GM23338 (cell line): ENCODE measurements at regions not wholly inside any gene's neighbourhood (a gene's known extent, or its start where the extent isn't known, plus 50 kb on each side); places are given as distances from the start of the nearest gene placed in this dataset.
A peak's percentile ranks its signal among the peaks of the same experiment; 100 is the strongest.

ENCODE experiments used
- ATAC-seq: fragments of 200-7000 bp; cut with Tn5 transposase; 3 replicates; pipeline ENCODE4 v1.9.1; 2020
- DNase-seq: peaks from one replicate; pipeline ENCODE4 v3.0.0-alpha.2; 2015; ENCODE audit warnings: low spot score
- H2AFZ ChIP-seq: fragments of 200-600 bp; sonication (generic); 2 replicates; pipeline ENCODE4 v1.8.0; 2016; ENCODE audit warnings: antibody characterized with exemption, mild to moderate bottlenecking, moderate library complexity
- H3F3A ChIP-seq: fragments of 200-600 bp; sonication (generic); replicated peaks from 2 replicates; pipeline ENCODE4 v1.8.0; 2017; ENCODE audit warnings: antibody characterized with exemption, mixed run types, low read depth
- H3K27ac ChIP-seq: fragments of 200-600 bp; sonication (generic); 2 replicates; pipeline ENCODE4 v1.6.1; 2016; ENCODE audit warnings: low read depth
- H3K27me3 ChIP-seq: fragments of 200-600 bp; sonication (generic); 2 replicates; pipeline ENCODE4 v1.8.0; 2016; ENCODE audit warnings: mild to moderate bottlenecking, mixed run types, moderate library complexity; ENCODE audit not compliant: insufficient read depth
- H3K36me3 ChIP-seq: fragments of 200-600 bp; sonication (generic); 2 replicates; pipeline ENCODE4 v1.8.0; 2016; ENCODE audit warnings: mild to moderate bottlenecking; ENCODE audit not compliant: insufficient read depth
- H3K4me1 ChIP-seq: fragments of 200-600 bp; sonication (generic); 2 replicates; pipeline ENCODE4 v1.8.0; 2016; ENCODE audit warnings: mild to moderate bottlenecking, moderate library complexity; ENCODE audit not compliant: insufficient read depth
- H3K4me2 ChIP-seq: fragments of 200-600 bp; sonication (generic); 2 replicates; pipeline ENCODE4 v1.7.1; 2017; ENCODE audit warnings: mixed run types
- H3K4me3 ChIP-seq: fragments of 200-600 bp; sonication (generic); 2 replicates; pipeline ENCODE4 v1.6.1; 2016; ENCODE audit warnings: mixed run types
- H3K79me2 ChIP-seq: fragments of 200-600 bp; sonication (generic); replicated peaks from 2 replicates; pipeline ENCODE4 v1.8.0; 2017; ENCODE audit warnings: mild to moderate bottlenecking; ENCODE audit not compliant: insufficient read depth
- H3K9me2 ChIP-seq: fragments of 200-600 bp; sonication (generic); 2 replicates; pipeline ENCODE4 v1.8.0; 2017; ENCODE audit not compliant: insufficient read depth
- H4K20me1 ChIP-seq: fragments of 200-600 bp; sonication (generic); replicated peaks from 2 replicates; pipeline ENCODE4 v1.8.0; 2017; ENCODE audit warnings: mild to moderate bottlenecking; ENCODE audit not compliant: insufficient read depth
- H3K27ac Mint-ChIP-seq: 2 replicates; pipeline ENCODE4 v1.8.0; 2020; ENCODE audit warnings: inconsistent platforms, mild to moderate bottlenecking, moderate library complexity, mixed read lengths
- H3K27me3 Mint-ChIP-seq: 3 replicates; pipeline ENCODE4 v1.8.0; 2022; ENCODE audit warnings: low read depth, mild to moderate bottlenecking, moderate library complexity, mixed read lengths, inconsistent platforms; ENCODE audit not compliant: insufficient read depth, poor library complexity
- H3K36me3 Mint-ChIP-seq: 3 replicates; pipeline ENCODE4 v1.8.0; 2021; ENCODE audit warnings: low read depth, mild to moderate bottlenecking, inconsistent platforms, moderate library complexity, mixed read lengths
- H3K4me1 Mint-ChIP-seq: 3 replicates; pipeline ENCODE4 v1.8.0; 2020; ENCODE audit warnings: mild to moderate bottlenecking, inconsistent platforms, mixed read lengths
- H3K4me3 Mint-ChIP-seq: 3 replicates; pipeline ENCODE4 v1.8.0; 2021; ENCODE audit warnings: moderate library complexity, mild to moderate bottlenecking, inconsistent platforms, mixed read lengths
- H3K9me3 Mint-ChIP-seq: 3 replicates; pipeline ENCODE4 v1.8.0; 2020; ENCODE audit warnings: moderate library complexity, mild to moderate bottlenecking, inconsistent platforms, mixed read lengths
- CREB1 ChIP-seq: fragments of 250-450 bp; sonication (Bioruptor Pico); IDR thresholded peaks from 2 replicates; pipeline ENCODE4 v1.5.0; 2020; ENCODE audit warnings: low read depth, mild to moderate bottlenecking, moderate library complexity
- EZH2 ChIP-seq: fragments of 200-600 bp; sonication (generic); IDR thresholded peaks from one replicate; pipeline ENCODE4 v1.8.0; 2017; ENCODE audit warnings: antibody characterized with exemption, mild to moderate bottlenecking, low read depth; ENCODE audit not compliant: unreplicated experiment
- EZH2phosphoT487 ChIP-seq: fragments of 200-600 bp; sonication (generic); IDR thresholded peaks from one replicate; pipeline ENCODE4 v1.8.1; 2018; ENCODE audit warnings: antibody characterized with exemption; ENCODE audit not compliant: unreplicated experiment
- NANOG ChIP-seq: IDR thresholded peaks from 2 replicates; pipeline ENCODE4 v1.6.1; 2016; ENCODE audit warnings: antibody characterized with exemption, borderline replicate concordance
- POLR2AphosphoS5 ChIP-seq: IDR thresholded peaks from 2 replicates; pipeline ENCODE4 v1.6.1; 2016; ENCODE audit warnings: antibody characterized with exemption, low read depth
- STAT1 ChIP-seq: IDR thresholded peaks from one replicate; pipeline ENCODE4 v1.6.1; 2016; ENCODE audit warnings: antibody characterized with exemption; ENCODE audit not compliant: unreplicated experiment
- ZNF114 ChIP-seq: fragments of 250-450 bp; sonication (Bioruptor Pico); IDR thresholded peaks from 2 replicates; pipeline ENCODE4 v1.5.0; 2020; ENCODE audit warnings: mild to moderate bottlenecking, moderate library complexity
- TF ChIP-seq, protein P1 (sequence below), 2 experiments: fragments of 200-600 bp in 1 of 2; sonication (generic) in 1 of 2; conservative IDR thresholded peaks; 2 replicates each; pipeline versions ENCODE4 v1.5.1 to v1.6.1; 2016 to 2017; ENCODE audit warnings: antibody characterized with exemption in 2 of 2, low read depth in 2 of 2, mild to moderate bottlenecking in 2 of 2, moderate library complexity in 1 of 2
- TF ChIP-seq, protein P2 (sequence below): fragments of 250-450 bp; sonication (Bioruptor Pico); IDR thresholded peaks from 2 replicates; pipeline ENCODE4 v1.5.0; 2020; ENCODE audit warnings: mild to moderate bottlenecking, moderate library complexity
- TF ChIP-seq, protein P3 (sequence below): IDR thresholded peaks from 2 replicates; pipeline ENCODE4 v1.6.1; 2016; ENCODE audit warnings: antibody characterized with exemption

DNA sequence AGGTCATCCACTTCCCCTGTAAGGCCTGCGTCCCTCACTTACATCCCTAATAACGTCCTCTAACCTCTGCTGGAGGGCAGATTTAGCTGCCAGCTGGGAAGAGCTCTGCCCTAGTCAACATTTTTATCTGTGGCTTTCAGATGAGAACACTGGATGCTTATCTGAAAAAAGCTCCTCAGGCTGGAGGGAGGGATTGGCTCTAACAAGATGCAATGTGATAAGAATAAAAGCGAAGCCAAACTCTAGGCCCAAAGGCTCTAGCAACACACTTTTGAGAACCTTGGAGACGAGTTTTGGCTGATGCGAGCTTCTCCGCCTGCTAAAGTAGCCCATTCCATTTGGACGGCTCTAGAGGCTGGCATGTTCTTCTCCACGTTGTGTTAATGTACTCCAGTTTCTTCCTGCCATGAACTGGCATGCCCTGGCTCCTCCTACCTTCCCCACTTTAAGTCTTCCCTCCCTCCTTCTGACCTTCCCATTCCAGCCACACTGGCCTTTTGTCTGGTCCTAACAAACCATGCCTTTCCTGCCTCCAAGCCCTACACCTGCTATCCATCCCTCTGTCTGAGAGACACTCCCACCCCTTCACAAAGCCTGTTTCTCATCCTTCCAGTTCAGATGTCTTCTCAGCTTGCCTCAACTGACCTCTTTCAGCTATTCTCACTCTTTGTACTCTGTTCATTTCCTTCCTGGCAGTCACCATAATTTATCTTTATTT lies 62.5 kb upstream of the ATRNL1 start:
- no peak for DNase-seq
- ATAC-seq: peak; percentile 60
- H3K27ac ChIP-seq: no peak overlapping the region
- TF ChIP-seq NANOG (no peak), EZH2 (no peak), CREB1 (CRISPR knock-in tag) (no peak), EZH2phosphoT487 (no peak)
- TF ChIP-seq, protein P1, sequence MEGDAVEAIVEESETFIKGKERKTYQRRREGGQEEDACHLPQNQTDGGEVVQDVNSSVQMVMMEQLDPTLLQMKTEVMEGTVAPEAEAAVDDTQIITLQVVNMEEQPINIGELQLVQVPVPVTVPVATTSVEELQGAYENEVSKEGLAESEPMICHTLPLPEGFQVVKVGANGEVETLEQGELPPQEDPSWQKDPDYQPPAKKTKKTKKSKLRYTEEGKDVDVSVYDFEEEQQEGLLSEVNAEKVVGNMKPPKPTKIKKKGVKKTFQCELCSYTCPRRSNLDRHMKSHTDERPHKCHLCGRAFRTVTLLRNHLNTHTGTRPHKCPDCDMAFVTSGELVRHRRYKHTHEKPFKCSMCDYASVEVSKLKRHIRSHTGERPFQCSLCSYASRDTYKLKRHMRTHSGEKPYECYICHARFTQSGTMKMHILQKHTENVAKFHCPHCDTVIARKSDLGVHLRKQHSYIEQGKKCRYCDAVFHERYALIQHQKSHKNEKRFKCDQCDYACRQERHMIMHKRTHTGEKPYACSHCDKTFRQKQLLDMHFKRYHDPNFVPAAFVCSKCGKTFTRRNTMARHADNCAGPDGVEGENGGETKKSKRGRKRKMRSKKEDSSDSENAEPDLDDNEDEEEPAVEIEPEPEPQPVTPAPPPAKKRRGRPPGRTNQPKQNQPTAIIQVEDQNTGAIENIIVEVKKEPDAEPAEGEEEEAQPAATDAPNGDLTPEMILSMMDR (conservative IDR thresholded peaks at IDR 0.05; ENCODE audit: low read depth in 2 of 2): no peak
- Mint-ChIP-seq H3K4me1 (peaks cover 7% of the 10 kb centered on the region; the same call in 2 of the 3 replicates), H3K27ac (no peak overlapping the region), H3K27me3 (no peaks in the 10 kb centered on the region), H3K36me3 (no peaks in the 10 kb centered on the region), H3K9me3 (no peaks in the 10 kb centered on the region; the same call in 2 of the 3 replicates), H3K4me3 (no peak overlapping the region)
- H3K4me3 ChIP-seq: no peak overlapping the region
- H3K27me3 ChIP-seq: no peaks in the 10 kb centered on the region
- no peaks in the 10 kb centered on the region for H4K20me1 ChIP-seq
- H3F3A ChIP-seq: no peaks in the 10 kb centered on the region
- no peaks in the 10 kb centered on the region for H3K79me2 ChIP-seq
- H3K36me3 ChIP-seq: no peaks in the 10 kb centered on the region
- H2AFZ ChIP-seq: peak overlapping the region; percentile 95
- no peaks in the 10 kb centered on the region for H3K9me2 ChIP-seq
- no peaks in the 10 kb centered on the region for H3K4me1 ChIP-seq
- H3K4me2 ChIP-seq: no peak overlapping the region

DNA sequence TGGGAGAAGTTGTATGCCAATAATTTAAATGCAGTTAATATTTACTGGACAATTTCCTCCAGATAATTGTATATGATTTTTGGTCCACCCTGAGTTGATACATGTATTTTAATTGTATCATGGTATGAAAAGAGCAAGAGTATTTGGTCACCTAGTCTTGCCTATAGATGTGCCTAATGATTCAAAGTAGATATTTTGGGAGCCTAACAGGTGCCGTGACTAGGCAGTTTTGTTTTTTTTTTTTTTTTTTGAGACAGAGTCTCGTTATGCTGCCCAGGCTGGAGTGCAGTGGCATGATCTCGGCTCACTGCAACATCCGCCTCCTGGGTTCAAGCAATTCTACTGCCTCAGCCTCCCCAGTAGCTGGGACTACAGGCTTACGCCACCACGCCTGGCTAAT lies 59.3 kb upstream of the ATRNL1 start:
- Histone ChIP-seq H3K27me3 (no peaks in the 10 kb centered on the region), H3K27ac (no peak overlapping the region), H3K4me3 (no peak overlapping the region), H4K20me1 (no peaks in the 10 kb centered on the region), H3F3A (no peaks in the 10 kb centered on the region), H3K36me3 (no peaks in the 10 kb centered on the region), H2AFZ (no peak overlapping the region), H3K9me2 (no peaks in the 10 kb centered on the region), H3K79me2 (no peaks in the 10 kb centered on the region), H3K4me1 (no peaks in the 10 kb centered on the region), H3K4me2 (no peak overlapping the region)
- no peak overlapping the region for H3K4me3 Mint-ChIP-seq
- DNase-seq (no peak), ATAC-seq (no peak)
- H3K36me3 Mint-ChIP-seq: peaks cover 2% of the 10 kb centered on the region; the same call in 1 of the 3 replicates
- H3K27me3 Mint-ChIP-seq: peaks cover 1% of the 10 kb centered on the region
- no peak overlapping the region for H3K27ac Mint-ChIP-seq
- H3K4me1 Mint-ChIP-seq: peaks cover 3% of the 10 kb centered on the region; the same call in 2 of the 3 replicates
- peaks cover 7% of the 10 kb centered on the region for H3K9me3 Mint-ChIP-seq
- no peak for TF ChIP-seq CREB1 (CRISPR knock-in tag)
- TF ChIP-seq STAT1: no peak
- TF ChIP-seq, protein P1 (conservative IDR thresholded peaks at IDR 0.05; ENCODE audit: low read depth in 2 of 2): no peak
- TF ChIP-seq POLR2AphosphoS5: no peak
- TF ChIP-seq, protein P2, sequence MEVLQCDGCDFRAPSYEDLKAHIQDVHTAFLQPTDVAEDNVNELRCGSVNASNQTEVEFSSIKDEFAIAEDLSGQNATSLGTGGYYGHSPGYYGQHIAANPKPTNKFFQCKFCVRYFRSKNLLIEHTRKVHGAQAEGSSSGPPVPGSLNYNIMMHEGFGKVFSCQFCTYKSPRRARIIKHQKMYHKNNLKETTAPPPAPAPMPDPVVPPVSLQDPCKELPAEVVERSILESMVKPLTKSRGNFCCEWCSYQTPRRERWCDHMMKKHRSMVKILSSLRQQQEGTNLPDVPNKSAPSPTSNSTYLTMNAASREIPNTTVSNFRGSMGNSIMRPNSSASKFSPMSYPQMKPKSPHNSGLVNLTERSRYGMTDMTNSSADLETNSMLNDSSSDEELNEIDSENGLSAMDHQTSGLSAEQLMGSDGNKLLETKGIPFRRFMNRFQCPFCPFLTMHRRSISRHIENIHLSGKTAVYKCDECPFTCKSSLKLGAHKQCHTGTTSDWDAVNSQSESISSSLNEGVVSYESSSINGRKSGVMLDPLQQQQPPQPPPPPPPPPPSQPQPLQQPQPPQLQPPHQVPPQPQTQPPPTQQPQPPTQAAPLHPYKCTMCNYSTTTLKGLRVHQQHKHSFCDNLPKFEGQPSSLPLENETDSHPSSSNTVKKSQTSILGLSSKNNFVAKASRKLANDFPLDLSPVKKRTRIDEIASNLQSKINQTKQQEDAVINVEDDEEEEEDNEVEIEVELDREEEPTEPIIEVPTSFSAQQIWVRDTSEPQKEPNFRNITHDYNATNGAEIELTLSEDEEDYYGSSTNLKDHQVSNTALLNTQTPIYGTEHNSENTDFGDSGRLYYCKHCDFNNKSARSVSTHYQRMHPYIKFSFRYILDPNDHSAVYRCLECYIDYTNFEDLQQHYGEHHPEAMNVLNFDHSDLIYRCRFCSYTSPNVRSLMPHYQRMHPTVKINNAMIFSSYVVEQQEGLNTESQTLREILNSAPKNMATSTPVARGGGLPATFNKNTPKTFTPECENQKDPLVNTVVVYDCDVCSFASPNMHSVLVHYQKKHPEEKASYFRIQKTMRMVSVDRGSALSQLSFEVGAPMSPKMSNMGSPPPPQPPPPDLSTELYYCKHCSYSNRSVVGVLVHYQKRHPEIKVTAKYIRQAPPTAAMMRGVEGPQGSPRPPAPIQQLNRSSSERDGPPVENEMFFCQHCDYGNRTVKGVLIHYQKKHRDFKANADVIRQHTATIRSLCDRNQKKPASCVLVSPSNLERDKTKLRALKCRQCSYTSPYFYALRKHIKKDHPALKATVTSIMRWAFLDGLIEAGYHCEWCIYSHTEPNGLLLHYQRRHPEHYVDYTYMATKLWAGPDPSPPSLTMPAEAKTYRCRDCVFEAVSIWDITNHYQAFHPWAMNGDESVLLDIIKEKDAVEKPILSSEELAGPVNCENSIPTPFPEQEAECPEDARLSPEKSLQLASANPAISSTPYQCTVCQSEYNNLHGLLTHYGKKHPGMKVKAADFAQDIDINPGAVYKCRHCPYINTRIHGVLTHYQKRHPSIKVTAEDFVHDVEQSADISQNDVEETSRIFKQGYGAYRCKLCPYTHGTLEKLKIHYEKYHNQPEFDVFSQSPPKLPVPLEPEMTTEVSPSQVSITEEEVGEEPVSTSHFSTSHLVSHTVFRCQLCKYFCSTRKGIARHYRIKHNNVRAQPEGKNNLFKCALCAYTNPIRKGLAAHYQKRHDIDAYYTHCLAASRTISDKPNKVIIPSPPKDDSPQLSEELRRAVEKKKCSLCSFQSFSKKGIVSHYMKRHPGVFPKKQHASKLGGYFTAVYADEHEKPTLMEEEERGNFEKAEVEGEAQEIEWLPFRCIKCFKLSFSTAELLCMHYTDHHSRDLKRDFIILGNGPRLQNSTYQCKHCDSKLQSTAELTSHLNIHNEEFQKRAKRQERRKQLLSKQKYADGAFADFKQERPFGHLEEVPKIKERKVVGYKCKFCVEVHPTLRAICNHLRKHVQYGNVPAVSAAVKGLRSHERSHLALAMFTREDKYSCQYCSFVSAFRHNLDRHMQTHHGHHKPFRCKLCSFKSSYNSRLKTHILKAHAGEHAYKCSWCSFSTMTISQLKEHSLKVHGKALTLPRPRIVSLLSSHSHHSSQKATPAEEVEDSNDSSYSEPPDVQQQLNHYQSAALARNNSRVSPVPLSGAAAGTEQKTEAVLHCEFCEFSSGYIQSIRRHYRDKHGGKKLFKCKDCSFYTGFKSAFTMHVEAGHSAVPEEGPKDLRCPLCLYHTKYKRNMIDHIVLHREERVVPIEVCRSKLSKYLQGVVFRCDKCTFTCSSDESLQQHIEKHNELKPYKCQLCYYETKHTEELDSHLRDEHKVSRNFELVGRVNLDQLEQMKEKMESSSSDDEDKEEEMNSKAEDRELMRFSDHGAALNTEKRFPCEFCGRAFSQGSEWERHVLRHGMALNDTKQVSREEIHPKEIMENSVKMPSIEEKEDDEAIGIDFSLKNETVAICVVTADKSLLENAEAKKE: no peak
- TF ChIP-seq NANOG: no peak
- TF ChIP-seq ZNF114 (CRISPR knock-in tag): no peak
- TF ChIP-seq, protein P3, sequence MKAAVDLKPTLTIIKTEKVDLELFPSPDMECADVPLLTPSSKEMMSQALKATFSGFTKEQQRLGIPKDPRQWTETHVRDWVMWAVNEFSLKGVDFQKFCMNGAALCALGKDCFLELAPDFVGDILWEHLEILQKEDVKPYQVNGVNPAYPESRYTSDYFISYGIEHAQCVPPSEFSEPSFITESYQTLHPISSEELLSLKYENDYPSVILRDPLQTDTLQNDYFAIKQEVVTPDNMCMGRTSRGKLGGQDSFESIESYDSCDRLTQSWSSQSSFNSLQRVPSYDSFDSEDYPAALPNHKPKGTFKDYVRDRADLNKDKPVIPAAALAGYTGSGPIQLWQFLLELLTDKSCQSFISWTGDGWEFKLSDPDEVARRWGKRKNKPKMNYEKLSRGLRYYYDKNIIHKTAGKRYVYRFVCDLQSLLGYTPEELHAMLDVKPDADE: no peak
